BJ (cell line): ENCODE measurements at regions not wholly inside any gene's neighbourhood (a gene's known extent, or its start where the extent isn't known, plus 50 kb on each side); places are given as distances from the start of the nearest gene placed in this dataset.

Source experiments
- CTCF ChIA-PET: fragments of 350-600 bp; formaldehyde crosslinking; extraction: SDS; loops from one replicate; lab custom pipeline; 2021; ENCODE audit warnings: antibody characterized with exemption, inconsistent platforms; lab: Yijun Ruan, JAX
- POLR2A ChIA-PET: fragments of 300-600 bp; sonication (Branson Sonifier 250); formaldehyde crosslinking; extraction: SDS; loops from one replicate; lab custom pipeline; 2021; ENCODE audit warnings: antibody characterized with exemption; lab: Charles Lee
- DNase-seq: peaks from one replicate; pipeline ENCODE4 v3.0.0-alpha.2; 2011; ENCODE audit warnings: low read depth
- H3K27me3 ChIP-seq: 2 replicates; pipeline ENCODE4 v1.6.0; 2011; ENCODE audit warnings: low read length; ENCODE audit not compliant: control insufficient read depth, insufficient read depth
- H3K36me3 ChIP-seq: 2 replicates; pipeline ENCODE4 v1.5.1; 2011; ENCODE audit warnings: low read length; ENCODE audit not compliant: control insufficient read depth, insufficient read depth
- H3K4me3 ChIP-seq: 2 replicates; pipeline ENCODE4 v1.5.1; 2011; ENCODE audit warnings: low read depth, mild to moderate bottlenecking, control low read depth, low read length
- CTCF ChIP-seq: IDR thresholded peaks from 2 replicates; pipeline ENCODE4 v1.5.1; 2011; ENCODE audit warnings: low read depth, mild to moderate bottlenecking, control low read depth, inconsistent platforms, low read length, moderate library complexity; ENCODE audit not compliant: insufficient read depth

DNA sequence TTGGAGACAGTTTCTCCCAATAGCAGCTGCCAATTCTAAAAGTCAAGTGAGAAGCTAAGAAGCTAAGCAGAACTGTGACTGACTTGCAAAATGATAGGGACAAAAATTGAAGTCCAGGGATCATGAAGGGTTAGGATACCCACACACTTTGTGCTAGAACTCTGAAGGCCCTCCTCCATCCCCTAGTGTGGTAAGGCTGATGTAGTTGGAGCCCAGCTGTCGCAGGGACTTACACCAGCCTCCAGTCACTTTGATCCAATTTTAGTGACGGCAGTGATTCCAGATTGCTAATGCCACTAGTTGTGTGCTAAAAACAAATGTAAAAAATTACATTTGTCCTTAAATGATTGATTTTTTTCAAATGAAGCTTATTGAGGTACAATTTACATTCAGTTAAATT is 742.7 kb upstream of the ZNF608 start:
- peaks cover 3% of the 10 kb centered on the region for H3K27me3 ChIP-seq
- DNase-seq: no peak
- ChIA-PET POLR2A (no interaction called here), CTCF (interaction anchor here (0.5 kb wide), 1 partner anchor 311 kb away, joined by 3 read pairs; no protein-coding TSS in a partner anchor)
- no peak for TF ChIP-seq CTCF
- no peaks in the 10 kb centered on the region for H3K36me3 ChIP-seq
- H3K4me3 ChIP-seq: no peak overlapping the region

DNA sequence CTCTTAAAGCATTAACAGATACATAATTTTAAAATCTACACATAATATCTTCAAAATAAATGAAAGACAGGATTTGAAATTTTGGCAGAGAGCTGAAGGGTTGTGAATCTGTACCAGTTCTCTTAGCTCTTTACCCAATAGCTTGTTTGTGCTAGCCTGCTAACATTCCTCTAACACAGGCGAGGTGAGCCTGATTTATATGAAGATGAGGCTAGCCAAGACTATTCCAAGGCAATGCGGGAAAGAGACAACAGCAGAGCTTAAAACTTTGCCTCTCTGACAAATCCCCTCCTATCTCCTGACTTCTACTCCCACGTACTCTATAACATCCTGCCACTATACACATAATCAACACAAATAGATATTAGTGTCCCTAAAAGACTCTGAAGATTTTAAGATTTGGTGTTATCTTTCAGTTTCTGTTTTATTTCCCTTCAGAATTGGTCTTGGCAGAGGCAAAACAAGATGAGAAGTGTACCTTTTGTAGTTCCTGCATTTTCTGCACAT is 745.6 kb upstream of the ZNF608 start:
- Histone ChIP-seq H3K27me3 (peaks cover 3% of the 10 kb centered on the region), H3K4me3 (no peak overlapping the region), H3K36me3 (no peaks in the 10 kb centered on the region)
- TF ChIP-seq CTCF: no peak
- ChIA-PET CTCF (interaction anchor here (0.6 kb wide), 1 partner anchor 238 kb away, joined by 3 read pairs; no protein-coding TSS in a partner anchor), POLR2A (no interaction called here)
- no peak for DNase-seq

GRCh38 chr5:125492977-125493376 is 746.5 kb upstream of the ZNF608 start:
- no peak for DNase-seq
- ChIA-PET CTCF (no interaction called here), POLR2A (no interaction called here)
- TF ChIP-seq CTCF: no peak
- H3K36me3 ChIP-seq: no peaks in the 10 kb centered on the region
- no peak overlapping the region for H3K4me3 ChIP-seq
- peaks cover 3% of the 10 kb centered on the region for H3K27me3 ChIP-seq

DNA sequence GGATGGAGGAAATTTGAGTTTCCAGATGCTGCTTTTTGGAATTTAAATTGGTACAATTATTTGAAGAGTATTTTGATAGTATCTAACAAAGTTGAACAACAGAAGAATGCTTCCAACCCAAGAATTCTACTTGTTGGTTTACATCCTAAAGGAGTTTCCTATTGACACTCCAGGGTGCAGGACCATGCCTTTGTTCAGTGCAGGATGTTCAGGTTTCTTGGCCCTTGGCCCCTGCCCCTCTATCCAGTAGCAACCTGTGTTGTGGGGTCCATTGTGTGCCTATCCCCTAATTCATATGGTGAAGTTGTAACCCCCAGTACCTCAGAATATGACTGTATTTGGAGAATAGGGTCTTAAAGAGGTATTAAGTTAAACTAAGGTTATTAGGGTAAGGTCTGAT is 750.0 kb upstream of the ZNF608 start:
- Histone ChIP-seq H3K36me3 (no peaks in the 10 kb centered on the region), H3K4me3 (no peak overlapping the region), H3K27me3 (no peaks in the 10 kb centered on the region)
- POLR2A ChIA-PET: no interaction called here
- TF ChIP-seq CTCF: no peak
- no peak for DNase-seq
- CTCF ChIA-PET: no interaction called here

DNA sequence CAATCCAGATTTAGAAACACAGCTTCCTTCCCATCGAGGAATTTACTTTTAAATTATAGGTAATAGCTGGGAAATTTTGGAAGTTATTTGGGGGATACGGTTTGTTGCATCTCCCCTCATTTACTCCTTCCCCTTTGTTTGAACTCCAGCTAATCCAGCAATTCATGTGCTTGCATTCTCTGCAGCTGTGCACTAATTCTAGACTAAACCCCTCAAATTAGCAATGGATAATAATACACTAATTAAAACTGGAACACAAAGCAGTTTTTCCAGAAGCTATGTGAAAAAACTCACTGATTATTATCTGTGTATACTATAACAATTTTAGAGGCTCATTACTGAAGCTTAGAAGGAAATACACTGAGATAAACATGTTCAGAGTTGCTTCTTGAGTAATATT is 751.2 kb upstream of the ZNF608 start:
- H3K36me3 ChIP-seq: no peaks in the 10 kb centered on the region
- no peak overlapping the region for H3K4me3 ChIP-seq
- TF ChIP-seq CTCF: no peak
- no peak for DNase-seq
- ChIA-PET CTCF (no interaction called here), POLR2A (no interaction called here)
- no peaks in the 10 kb centered on the region for H3K27me3 ChIP-seq
